GM19395 (cell line): ENCODE measurements at regions not wholly inside any gene's neighbourhood (a gene's known extent, or its start where the extent isn't known, plus 50 kb on each side); places are given as distances from the start of the nearest gene placed in this dataset.
"Not testable (repeated sequence)": the region's sequence is repeated elsewhere in the genome, so short reads cannot be mapped to it uniquely, and the experiment has no call there.

Experiments
- ATAC-seq: cut with Tn5 transposase; IDR thresholded peaks from one replicate; pipeline ENCODE4 v1.9.1; 2021; ENCODE audit warnings: mild to moderate bottlenecking, moderate library complexity; ENCODE audit not compliant: unreplicated experiment

DNA sequence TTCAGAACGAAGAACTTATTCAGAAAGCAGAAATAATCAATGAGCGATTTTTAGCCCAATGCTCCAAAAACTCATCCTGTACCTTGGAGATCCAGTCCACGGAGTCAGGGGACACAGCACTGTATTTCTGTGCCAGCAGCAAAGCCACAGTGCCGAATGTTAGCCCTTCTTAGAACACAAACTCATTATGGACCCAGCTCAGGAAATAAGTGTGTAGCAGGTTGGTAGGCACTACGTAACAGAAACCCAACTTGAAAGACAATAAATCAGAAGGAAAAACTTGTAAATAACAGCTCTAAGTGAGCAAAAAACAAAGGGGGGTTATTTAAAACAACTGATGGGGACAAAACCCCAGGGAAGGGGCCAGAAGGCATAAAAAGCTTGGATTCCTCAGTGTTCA, 112.0 kb upstream of the PRSS1 start:
- no peak for ATAC-seq

DNA sequence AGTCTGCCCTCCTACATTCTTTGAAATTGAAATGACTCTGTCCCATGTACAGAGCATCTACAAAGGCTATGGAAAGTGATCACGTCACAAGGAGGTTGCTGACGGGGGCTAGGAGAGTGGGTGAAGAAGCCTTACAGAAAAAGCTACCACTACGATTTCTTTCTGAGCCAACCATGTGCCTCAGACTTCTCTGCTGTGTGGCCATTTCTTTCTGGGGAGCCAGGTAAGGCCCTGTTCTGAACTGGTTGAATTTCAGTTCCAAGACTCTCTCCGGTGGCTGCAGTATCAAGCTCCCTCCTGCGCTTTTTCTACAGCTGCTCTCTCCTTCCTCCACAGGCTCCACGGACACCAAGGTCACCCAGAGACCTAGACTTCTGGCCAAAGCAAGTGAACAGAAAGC, 112.5 kb upstream of the PRSS1 start:
- no peak for ATAC-seq

- ATAC-seq = not testable (repeated sequence)
Measured at GRCh38 chr7:142636107-142636506, 113.2 kb upstream of the PRSS1 start.

- ATAC-seq = peak; percentile 96
Measured at GRCh38 chr7:142632271-142633134, 116.8 kb upstream of the PRSS1 start.

DNA sequence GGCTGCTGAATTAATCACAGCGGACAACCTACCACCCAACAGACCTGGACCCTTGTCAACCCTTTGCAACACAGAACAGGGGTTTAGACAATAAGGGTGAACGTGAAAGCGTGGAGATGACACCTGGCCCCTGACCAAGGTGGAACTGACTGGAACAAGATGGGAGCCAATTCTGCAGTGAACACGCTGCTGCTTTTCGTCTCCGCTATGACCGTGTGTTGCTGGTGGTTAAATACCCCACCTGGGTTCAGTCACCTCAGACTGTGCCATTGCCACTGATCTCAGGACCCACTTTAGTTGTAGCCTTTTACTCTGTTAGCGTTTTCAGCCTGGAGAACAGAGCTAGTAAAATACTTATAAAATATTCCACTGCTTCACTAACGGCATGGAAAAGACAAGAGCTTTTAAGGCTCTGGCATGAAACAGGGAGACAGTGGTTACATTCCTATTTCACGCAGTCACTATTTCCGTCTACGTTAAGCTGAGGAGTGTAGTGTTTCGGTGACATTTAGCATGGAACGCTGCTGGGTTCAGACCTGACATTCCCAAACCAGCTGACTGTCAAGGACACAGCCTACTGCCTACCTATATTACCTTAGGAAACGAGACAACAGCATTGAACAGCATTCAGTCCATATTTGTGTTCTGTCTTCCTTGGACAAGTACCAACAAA, 119.5 kb upstream of the PRSS1 start:
- ATAC-seq = no peak

DNA sequence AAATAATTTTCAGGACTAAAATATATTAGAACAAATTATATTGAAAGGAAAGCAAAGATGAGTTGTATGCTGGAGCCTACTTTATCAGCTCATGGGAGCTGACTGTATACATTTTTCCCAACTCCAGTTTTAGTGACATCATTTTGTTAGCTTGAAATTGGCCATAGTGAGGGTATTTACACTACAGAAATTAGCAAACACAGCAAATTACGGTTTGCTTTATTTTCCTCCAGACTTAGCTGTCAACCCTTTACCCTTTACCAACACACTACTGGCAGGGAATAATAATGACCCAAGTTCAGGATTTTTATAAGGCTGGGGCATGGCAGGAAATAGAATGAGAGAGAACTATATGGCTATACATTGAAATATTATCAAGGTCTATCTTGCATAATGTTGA, 120.3 kb upstream of the PRSS1 start:
- ATAC-seq = no peak

GRCh38 chr7:142627223-142627622, 122.0 kb upstream of the PRSS1 start:
- not testable (repeated sequence) for ATAC-seq

DNA sequence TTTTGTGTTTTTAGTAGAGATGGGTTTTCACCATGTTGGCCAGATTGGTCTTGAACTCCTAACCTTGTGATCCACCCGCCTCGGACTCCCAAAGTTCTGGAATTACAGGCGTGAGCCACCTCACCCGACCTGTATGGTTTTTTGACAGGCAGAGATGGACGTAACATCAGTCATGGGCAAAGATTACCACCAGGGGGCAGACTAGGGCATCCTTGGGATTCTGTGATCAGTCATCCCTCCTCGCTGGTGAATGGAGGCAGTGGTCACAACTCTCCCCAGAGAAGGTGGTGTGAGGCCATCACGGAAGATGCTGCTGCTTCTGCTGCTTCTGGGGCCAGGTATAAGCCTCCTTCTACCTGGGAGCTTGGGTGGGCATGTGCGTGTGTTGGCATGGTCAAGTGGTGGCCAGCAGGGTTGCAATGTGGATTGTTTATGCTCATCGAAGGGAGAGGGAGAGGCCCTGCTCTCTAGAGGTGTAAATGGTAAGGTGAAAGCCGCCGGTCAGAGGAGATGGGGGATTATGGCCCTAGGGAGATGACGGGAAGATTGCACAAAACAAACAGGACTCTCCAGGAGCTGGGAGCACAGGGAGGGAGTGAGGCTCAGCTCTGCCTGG, 122.7 kb upstream of the PRSS1 start:
- peak; percentile 91 for ATAC-seq

DNA sequence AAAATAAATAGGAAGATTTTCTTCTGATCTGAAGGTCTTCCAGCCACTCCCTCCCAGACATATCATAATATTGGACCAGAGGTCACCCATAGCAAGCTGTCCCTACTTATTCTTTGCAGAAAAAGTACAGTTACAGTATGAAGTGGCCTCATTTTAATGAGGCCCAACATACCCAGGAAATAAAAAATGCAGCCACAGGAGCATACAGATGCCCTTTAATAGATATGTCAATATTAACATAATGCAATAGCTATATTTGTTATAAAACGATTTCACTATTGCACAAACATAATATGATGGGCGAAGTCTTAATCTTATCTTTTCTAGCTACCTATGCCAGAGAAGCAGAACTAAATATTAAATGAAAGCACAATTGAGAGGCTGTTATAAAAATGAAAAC, 124.1 kb upstream of the PRSS1 start:
- ATAC-seq = not testable (repeated sequence)

DNA sequence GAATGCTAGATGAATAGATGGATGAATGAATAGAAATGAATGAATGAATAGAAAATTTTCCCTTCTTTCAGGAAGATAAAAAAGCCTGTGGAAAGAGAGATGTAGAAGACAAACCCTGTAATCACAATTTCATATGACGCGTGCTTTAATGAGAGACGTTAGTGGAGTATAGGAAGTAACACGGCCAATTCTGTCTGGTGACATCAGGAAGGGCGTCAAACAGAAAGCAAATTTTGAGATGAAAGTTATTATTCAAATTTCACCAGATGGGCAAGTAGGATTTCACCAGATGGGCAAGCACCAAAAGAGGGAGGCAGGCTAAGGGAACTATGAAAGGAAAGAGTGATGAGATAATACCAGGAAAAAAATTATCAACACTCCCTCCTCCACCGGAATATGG, 128.9 kb upstream of the PRSS1 start:
- ATAC-seq = no peak

DNA sequence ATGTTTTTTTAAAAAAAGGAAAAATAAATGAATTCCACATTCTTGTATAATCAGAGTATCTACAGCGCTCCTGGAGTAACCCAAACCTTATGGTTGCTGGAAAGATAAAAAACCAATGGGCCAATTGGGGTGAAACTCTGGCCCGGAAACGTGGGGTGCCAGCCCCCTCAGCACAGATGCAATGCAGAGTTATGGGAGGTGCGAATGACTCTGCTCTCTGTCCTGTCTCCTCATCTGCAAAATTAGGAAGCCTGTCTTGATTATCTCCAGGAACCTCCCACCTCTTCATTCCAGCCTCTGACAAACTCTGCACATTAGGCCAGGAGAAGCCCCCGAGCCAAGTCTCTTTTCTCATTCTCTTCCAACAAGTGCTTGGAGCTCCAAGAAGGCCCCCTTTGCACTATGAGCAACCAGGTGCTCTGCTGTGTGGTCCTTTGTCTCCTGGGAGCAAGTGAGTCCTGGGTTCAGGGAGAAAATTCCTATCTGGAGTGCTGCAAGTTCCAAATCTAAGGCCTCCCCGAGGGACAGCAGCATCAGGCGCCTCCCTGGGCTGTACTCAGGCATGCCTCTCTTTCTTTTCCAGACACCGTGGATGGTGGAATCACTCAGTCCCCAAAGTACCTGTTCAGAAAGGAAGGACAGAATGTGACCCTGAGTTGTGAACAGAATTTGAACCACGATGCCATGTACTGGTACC, 130.5 kb upstream of the PRSS1 start:
- ATAC-seq = no peak

- no peak for ATAC-seq
Measured at GRCh38 chr7:142616842-142617241, 132.4 kb upstream of the PRSS1 start.

DNA sequence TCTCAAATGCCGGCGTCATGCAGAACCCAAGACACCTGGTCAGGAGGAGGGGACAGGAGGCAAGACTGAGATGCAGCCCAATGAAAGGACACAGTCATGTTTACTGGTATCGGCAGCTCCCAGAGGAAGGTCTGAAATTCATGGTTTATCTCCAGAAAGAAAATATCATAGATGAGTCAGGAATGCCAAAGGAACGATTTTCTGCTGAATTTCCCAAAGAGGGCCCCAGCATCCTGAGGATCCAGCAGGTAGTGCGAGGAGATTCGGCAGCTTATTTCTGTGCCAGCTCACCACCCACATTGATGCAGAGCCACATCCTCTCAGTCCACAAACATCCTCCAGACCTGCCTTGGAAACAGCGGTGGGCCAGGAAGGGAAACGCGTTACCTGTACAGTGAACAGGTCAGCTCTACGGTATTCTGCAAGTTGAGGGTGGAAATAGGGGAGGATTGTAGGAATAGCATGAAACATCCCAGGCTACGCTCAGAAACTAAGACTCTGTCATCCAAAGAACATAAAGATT, 133.1 kb upstream of the PRSS1 start:
- no peak for ATAC-seq

DNA sequence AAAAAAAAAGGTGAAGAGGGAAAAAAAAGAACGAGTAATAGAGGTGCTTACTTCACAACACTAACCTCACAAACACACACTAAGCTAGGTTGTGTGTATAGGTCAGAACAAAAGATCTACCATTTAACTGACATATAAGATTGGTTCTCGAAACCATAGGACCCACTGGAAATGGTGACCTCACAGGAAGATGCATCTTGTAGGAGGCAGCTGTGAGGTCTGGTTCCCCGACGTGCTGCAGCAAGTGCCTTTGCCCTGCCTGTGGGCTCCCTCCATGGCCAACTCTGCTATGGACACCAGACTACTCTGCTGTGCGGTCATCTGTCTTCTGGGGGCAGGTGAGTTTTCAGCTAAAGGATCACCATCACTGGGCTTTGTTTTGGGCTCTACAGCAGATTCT, 133.8 kb upstream of the PRSS1 start:
- no peak for ATAC-seq

GRCh38 chr7:142614116-142614515, 135.2 kb upstream of the PRSS1 start:
- no peak for ATAC-seq

GRCh38 chr7:142612237-142612881, 136.9 kb upstream of the PRSS1 start:
- no peak for ATAC-seq

DNA sequence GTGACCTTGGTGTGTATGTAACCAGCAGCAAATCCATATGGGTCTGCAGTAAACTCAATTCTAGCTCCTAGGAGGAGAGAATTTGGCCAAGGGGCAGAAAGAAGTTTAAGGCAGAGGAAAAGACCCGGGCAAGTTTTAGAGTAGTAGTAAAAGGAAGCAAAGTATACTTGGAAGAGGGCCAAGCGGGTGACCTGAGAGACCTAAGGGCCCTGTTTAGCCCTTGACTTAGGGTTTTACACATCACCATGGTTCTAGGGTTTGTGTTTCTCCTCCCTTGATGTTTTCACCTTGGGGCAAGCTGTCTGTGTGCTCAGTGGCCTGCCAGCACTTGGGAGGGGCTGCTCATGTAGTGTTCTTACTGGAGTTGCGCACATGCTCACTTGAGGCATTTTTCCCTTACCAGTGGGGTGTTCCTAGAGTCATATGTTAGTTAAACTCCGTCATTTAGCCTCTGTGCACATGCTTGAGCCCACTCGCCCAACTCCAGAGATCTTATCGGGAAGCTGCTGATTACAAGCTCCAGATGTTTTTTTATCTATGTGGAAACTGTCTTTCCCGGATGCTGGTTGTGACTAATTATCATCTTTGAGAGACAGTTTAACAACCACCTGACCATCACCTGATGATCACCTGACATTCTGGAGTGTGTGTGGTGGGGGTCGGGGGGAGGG, 137.6 kb upstream of the PRSS1 start:
- ATAC-seq = no peak

DNA sequence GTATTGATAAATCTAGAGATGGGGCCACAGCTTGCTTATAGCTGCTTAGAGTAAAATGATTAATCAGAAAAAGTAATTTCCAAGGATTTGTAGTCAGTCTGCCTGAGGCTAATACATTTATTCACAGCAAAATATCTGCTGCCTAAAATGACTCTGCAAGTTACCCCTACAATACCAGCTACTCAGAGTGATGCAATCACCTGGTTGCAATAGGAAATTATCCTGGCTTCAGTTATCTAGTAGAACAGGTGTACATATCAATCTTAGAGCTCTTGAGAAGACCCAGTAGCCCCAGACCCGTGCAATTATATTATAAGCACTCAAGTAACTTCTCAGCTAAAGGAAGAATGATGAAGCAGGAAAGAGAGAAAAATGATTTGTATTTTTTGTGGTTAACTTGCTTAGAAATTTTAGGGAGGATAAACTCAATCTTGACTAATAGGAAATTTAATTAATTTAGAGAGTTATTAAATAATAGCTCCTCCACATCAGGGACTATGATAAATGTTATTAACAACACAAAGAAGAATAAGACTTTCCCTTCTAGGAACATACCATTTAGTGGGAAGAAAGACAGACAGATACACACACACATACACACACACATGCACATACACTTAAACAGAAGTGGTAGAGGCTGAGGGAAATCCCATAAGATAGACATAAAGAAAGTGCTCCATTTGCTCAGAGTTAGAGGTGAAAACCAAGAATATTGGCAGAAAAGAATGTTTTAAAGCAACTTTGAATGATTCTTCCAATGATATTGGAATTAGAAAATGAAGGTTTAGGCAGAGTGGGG, 140.4 kb upstream of the PRSS1 start:
- no peak for ATAC-seq

DNA sequence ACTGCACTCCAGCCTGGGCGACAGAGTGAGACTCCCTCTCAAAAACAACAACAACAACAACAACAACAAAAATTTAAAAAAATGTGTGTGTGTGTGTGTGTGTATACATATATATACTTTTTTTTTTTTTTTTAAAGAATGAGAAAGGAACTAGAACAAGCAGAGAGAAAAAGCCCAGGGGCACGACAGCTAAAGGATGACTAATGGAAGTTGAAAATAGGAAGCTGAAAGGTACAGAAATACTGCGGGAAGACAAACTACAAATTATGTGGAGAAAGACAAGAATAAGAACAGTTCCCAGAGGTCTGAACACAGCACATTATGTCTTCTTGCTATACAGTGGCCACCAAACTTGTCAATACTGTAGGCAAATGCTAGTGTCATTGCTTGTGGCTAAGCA, 141.9 kb upstream of the PRSS1 start:
- ATAC-seq = no peak
